Astrocyte (in vitro differentiated cells and primary cell): ENCODE measurements at regions not wholly inside any gene's neighbourhood (a gene's known extent, or its start where the extent isn't known, plus 50 kb on each side); places are given as distances from the start of the nearest gene placed in this dataset.

ENCODE experiments used
- EZH2 ChIP-seq: IDR thresholded peaks from 2 replicates; pipeline ENCODE4 v1.6.1; 2012; ENCODE audit warnings: mild to moderate bottlenecking, low read length, inconsistent platforms; ENCODE audit not compliant: insufficient read depth
- TF ChIP-seq, protein P1 (sequence below): IDR thresholded peaks from 2 replicates; pipeline ENCODE4 v1.5.1; 2011; ENCODE audit warnings: low read depth, mild to moderate bottlenecking, inconsistent platforms, low read length, moderate library complexity; ENCODE audit not compliant: insufficient read depth

DNA sequence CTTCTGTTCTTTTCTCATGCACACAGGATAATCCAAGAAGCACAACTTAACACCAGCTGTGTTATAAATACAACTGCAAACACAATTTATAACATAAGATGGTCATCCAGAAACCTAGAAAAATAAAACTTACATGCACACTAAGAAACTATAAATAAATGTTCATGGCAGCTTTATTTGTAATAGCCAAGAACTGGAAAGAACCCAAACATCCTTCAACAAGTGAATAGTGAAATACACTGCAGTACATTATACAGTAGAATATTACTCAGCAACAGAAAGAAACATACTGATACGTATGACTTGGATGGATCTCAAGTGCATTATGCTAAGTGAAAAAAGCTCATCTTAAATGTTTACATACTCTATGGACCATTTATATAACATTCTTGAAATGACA, 132.7 kb downstream of the SPTSSA start:
- TF ChIP-seq, protein P1, sequence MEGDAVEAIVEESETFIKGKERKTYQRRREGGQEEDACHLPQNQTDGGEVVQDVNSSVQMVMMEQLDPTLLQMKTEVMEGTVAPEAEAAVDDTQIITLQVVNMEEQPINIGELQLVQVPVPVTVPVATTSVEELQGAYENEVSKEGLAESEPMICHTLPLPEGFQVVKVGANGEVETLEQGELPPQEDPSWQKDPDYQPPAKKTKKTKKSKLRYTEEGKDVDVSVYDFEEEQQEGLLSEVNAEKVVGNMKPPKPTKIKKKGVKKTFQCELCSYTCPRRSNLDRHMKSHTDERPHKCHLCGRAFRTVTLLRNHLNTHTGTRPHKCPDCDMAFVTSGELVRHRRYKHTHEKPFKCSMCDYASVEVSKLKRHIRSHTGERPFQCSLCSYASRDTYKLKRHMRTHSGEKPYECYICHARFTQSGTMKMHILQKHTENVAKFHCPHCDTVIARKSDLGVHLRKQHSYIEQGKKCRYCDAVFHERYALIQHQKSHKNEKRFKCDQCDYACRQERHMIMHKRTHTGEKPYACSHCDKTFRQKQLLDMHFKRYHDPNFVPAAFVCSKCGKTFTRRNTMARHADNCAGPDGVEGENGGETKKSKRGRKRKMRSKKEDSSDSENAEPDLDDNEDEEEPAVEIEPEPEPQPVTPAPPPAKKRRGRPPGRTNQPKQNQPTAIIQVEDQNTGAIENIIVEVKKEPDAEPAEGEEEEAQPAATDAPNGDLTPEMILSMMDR, result no peak
- TF ChIP-seq EZH2, result no peak
